NCI-H2196 treated with DMSO at 0.1 percent for 48 hours (cell line): ENCODE measurements at regions not wholly inside any gene's neighbourhood (a gene's known extent, or its start where the extent isn't known, plus 50 kb on each side); places are given as distances from the start of the nearest gene placed in this dataset.
"Not testable (repeated sequence)": the region's sequence is repeated elsewhere in the genome, so short reads cannot be mapped to it uniquely, and the experiment has no call there.

Experiments used
- DNase-seq: peaks from one replicate; lab custom pipeline; 2025; ENCODE audit not compliant: unreplicated experiment; lab: John Stamatoyannopoulos, UW

- DNase-seq: no peak
Measured at GRCh38 chr11:134736251-134736947, 324.4 kb upstream of the B3GAT1 start.

- DNase-seq: no peak
Measured at GRCh38 chr11:134734894-134735293, 322.9 kb upstream of the B3GAT1 start.

DNA sequence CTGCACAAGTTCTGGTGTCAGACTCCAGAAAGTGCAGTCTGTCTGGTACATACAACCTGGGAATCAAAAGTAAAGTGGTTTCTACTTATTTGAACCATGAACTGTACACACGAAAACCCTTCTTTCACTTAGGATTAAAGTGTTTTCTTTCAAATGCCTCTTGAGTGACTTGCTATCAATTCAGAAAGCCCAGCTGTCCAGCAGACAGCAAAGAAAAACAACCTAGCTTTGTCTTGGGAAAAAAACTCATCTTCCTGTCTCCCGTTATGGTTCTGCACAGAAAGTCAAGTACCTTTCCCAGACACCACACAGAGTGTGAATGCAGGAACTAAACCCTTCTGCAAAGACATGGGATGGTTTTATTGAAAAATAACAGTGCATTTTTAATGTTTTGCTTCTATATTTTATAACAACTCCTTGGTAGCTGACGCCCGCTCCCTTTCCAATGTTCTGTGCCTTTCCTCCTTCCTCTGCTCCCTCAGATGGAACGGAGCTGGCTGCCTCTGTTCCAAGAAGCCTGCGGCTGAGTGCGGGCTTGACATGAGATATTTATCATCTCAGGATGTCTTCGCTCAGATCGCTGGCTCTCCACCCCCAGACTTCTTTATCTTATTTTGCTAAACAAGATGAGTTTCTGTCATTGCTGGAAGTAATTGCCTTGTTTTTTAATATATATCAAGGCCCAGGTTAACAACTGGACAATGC lies 322.3 kb upstream of the B3GAT1 start:
- no peak for DNase-seq

GRCh38 chr11:134733646-134734045 lies 321.6 kb upstream of the B3GAT1 start:
- DNase-seq: no peak

DNA sequence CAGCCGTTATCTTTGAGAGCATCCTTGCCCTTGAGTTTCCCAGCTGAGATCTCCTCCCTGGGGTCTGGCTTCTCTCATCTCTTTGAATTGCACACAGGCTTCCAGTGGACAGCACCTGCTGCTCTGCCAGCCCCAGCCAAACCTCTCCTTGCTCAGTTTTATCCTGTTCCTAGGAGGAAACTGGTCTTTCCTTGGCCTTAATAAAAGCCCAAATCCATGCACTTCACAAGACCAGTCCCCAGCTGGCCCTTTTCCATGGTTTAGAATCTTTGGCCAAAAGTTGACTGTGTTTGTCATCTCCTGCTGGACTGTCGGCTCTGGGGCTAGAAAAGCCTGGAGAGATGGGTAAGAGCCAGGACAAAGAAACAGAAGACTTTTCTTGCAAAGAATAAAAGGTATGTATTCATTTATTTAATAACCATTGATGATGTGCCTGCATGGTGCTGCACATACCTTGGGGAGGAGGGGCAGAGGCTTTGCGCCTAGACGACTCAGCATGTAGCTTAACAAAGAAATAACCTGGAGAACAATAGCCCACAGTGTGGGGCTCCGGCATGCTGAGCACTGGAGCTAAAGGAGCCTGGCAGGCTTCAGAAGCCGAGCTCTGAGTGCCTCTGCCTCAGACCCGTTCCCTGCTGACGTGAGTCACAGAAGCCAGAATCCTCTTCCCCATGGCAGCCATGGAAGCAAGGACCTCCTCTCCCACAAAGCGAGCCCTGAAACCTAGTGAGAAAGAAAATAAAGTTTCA lies 319.3 kb upstream of the B3GAT1 start:
- DNase-seq: no peak

DNA sequence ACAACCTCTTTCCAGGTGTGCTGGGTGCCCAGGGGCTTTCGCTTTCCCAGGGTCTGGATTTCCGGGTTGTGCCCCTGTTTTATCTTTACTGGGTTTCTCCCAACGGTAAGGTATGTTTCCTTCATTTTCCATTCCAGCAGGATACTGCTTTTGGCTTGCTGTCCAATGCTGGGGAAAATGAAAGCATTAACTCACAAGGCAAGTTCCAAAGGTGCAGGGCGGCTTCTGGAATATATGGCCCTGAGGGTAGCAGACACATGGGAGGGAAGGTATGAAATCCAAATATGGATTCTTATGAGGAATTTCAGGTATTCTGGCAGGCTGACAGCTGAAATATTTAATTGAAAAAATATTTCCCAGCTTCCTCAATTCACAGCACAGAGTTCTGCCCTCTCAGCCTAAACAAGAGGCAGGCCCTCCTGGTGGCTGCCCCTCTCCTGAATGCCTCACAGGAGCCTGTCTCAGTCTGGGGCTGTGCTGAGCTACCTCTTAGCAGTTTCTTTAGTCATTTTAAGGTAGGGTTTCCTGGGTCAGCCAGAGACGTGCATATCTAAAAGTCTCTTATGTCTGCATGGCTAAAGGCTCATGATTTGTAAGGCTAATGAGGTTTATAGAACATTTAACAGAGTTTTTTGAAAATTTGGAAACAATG lies 318.6 kb upstream of the B3GAT1 start:
- no peak for DNase-seq

DNA sequence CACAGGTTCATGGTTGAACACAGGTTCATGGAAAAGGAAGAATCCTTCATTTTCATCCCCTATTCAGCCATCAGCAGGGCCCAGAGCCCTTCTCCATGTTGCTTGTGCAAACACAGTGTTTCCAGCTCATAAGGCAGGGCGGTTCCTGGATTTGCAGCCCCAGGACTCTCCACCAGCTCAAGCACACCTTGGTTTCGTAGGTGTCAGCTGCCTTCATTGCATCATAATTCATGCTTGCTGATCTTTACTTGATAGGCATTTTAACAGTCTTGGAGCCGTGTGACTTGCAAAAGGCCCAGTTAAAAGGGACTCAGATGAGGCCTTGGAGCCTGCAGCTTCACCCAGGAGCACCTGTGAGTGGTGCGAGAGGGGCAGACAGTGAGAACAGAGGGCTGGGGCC lies 318.1 kb upstream of the B3GAT1 start:
- no peak for DNase-seq

DNA sequence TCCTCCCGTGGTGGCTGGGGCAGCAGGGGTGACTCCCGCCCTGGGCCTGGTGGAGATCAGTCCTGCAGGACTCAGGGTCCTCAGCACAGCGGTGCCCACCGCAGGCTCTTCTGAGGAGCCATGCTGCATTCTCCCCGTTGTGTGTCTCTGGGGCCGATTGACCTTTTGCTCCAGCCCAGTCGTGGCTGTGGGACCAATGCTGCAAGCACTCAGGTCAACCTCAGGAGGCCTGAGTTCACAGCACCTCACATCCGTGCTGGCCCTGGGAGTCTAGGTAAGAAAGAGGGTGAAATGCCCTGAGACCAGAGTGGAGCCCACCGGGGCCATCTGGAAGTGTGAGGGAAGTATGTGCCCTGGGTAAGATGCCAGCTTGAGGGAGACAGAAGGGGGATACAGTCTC lies 316.1 kb upstream of the B3GAT1 start:
- no peak for DNase-seq

- DNase-seq: no peak
Measured at GRCh38 chr11:134727636-134728035, 315.6 kb upstream of the B3GAT1 start.

GRCh38 chr11:134727204-134727603 lies 315.2 kb upstream of the B3GAT1 start:
- DNase-seq: no peak

DNA sequence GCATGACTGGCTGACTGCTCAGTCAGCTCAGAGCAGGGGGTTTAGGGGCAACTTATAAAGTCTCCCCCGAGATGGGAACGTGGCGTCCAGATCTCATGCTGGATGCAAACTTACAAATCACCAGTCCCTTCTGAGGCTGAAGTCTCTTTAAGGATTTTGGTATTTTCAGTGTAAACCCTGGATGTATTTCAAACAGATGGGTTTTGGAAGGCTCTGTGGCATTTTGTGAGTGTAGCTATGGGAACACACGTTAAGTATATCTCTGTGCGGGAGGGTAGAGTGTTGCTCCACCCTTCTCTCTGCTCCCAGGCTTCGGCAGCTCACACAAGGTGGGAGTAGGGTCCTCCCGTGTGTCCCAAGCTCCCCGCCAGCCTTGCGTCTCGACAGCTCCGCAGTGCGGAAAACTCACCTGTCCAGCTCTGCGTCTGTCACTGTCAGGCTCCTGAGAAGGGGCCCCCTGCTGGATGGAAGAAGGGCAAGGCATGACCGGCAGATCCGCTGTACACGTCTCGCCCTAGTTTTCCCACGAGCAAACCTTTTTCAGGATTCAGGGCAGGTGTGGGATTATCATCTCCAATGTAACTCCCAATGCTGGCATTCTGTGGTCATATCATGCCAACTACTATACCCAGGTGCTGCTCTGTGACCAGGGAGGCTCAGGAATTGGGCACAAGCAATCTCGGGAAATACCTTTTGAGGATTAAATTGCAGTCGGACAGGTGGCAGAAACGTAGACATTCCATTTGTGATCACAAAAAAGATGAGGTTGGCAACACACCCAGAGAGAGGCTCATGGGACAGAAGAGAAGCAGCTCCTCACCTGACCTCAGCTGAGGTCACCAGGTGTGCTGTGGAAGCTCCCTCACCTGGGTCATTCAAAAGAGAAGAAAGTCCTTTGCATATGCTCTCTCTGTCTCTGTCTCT lies 313.9 kb upstream of the B3GAT1 start:
- DNase-seq: no peak

- DNase-seq: no peak
Measured at GRCh38 chr11:134725211-134725610, 313.2 kb upstream of the B3GAT1 start.

DNA sequence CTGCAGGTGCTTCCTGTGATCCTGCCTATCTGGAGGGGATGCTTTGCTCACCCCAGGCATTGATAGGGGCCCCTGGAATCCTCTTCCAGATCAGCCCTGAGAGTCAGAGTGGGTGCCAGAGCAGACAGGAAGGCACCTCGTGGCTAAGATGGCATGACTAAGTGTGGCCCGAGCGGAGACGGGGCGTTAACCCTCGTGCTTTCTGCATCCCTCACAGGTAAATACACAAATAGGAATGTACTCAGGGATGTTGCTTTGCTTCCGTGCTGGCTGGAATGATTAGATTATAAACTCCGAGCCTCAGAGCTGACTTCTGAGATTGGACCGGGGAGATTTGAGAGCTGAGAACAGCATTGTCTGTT lies 312.7 kb upstream of the B3GAT1 start:
- no peak for DNase-seq

DNA sequence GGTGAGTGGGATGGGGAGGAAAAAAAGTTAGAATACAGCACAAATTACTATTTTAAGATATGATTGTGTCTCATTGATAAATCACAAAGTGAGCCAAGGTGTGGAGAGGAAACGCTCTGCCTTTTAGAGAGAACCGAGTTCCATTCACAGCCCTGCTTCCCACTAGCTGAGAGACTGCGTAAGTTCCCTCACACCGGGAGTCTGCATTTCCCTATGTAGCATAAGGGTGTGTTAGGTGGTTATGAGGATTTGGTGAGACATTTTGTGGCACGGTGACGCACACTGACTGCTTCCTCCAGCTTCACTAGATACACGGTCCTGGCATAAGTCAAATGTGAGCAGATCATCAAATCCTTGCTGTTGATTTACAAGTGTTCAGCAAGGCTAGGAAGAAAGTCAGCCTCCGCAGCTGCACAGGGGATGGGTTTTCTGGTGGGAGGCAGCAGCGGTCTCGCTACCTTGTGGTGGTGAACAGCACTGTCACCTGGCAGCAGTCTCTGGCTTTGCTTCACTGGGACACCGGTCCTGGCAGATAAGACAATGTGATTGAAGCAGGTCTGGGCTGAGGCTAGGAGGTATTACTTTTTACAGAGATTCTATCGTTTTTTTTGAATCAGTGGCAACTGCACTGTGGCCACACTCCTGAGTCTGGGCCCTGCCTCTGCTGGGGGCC lies 312.2 kb upstream of the B3GAT1 start:
- no peak for DNase-seq

GRCh38 chr11:134720691-134721070 lies 308.6 kb upstream of the B3GAT1 start:
- not testable (repeated sequence) for DNase-seq

DNA sequence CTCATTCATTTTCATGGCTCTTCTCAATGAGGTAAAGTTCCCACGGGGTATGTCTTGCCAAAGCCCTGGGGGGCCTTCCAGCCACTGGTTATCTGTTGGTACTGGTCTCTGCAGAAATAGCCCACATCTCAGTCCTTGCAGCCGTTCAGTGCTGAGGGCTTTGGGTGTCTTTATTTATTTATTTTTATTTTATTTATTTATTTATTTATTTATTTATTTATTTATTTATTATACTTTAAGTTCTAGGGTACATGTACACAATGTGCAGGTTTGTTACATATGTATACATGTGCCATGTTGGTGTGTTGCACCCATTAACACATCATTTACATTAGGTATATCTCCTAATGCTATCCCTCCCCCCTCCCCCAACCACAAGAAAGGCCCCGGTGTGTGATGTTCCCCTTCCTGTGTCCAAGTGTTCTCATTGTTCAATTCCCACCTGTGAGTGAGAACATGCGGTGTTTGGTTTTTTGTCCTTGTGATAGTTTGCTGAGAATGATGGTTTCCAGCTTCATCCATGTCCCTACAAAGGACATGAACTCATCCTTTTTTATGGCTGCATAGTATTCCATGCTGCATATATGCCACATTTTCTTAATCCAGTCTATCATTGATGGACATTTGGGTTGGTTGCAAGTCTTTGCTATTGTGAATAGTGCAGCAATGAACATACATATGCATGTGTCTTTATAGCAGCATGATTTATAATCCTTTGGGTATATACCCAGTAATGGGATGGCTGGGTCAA lies 308.1 kb upstream of the B3GAT1 start:
- DNase-seq: not testable (repeated sequence)

GRCh38 chr11:134719397-134719796 lies 307.4 kb upstream of the B3GAT1 start:
- DNase-seq: no peak

DNA sequence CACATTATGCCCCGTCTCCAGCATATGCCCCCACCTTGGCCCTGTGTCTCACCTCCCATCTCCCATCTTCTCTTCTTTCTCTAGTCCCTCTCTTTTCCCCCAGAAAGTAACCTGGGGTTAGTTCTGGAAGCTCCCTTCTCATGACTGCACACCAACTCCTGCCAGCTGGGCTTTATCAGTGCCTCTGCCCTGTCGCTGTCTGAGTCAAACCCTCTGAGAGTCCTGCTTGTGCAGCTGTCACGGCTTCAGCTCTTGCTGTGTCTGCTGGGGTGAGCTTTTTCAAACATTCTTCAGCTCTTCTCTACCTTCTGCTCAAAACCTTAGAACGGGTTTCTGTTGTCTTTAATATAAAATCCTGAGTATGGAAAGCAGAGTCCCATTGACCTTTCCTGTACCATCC lies 304.5 kb upstream of the B3GAT1 start:
- DNase-seq: no peak

DNA sequence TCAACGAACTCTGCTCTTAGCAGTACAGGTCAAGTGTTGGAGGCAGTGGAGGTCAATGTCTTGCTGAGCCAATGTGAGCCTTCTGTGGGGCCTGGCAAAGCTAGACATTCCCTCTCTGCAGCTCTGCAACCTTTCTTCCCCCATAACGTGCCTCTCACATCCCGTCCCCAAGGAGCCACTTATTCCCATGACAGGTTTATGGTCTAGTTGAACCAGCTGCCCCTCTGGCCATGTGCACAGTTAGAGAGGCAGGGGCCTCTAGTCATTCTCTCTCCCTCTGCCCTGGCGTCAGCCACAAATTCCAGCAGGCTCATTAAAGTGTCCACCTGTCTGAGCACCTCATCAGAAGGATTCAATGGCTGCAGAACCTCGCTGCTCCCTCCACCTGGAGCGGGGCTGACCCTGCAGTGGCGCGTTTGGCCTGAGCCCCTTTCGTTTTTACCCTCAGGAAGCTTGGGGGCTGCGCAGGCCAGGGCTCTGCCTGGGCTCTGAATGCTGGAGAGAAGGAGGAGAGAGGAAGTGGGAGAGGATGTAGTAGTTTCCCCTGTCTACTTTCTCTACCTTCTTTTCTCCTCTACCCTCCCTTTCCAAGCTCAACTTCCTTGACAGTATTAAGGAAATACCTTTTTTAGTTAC lies 302.1 kb upstream of the B3GAT1 start:
- DNase-seq: no peak
